Trophoblast cell (in vitro differentiated cells and primary cell): ENCODE measurements at regions not wholly inside any gene's neighbourhood (a gene's known extent, or its start where the extent isn't known, plus 50 kb on each side); places are given as distances from the start of the nearest gene placed in this dataset.

Source experiments
- DNase-seq, 2 donors: peaks; one replicate each; pipeline ENCODE4 v3.0.0-alpha.2; 2016
- H2AFZ ChIP-seq: 2 replicates; pipeline ENCODE4 v1.6.1; 2013; ENCODE audit warnings: low read length, moderate library complexity, mild to moderate bottlenecking; ENCODE audit not compliant: insufficient read depth, poor library complexity
- H2AK5ac ChIP-seq: 2 replicates; pipeline ENCODE4 v1.6.1; 2013; ENCODE audit warnings: mild to moderate bottlenecking, low read length
- H2BK120ac ChIP-seq: 2 replicates; pipeline ENCODE4 v1.6.1; 2013; ENCODE audit warnings: low read length, mild to moderate bottlenecking, moderate library complexity; ENCODE audit not compliant: insufficient read depth, poor library complexity
- H2BK12ac ChIP-seq: 2 replicates; pipeline ENCODE4 v1.6.1; 2013; ENCODE audit warnings: mild to moderate bottlenecking, low read length, moderate library complexity
- H2BK5ac ChIP-seq: 2 replicates; pipeline ENCODE4 v1.6.1; 2013; ENCODE audit warnings: low read length, low read depth, moderate library complexity, mild to moderate bottlenecking; ENCODE audit not compliant: poor library complexity
- H3K14ac ChIP-seq: 2 replicates; pipeline ENCODE4 v1.6.1; 2013; ENCODE audit warnings: mild to moderate bottlenecking, low read length
- H3K18ac ChIP-seq: 2 replicates; pipeline ENCODE4 v1.6.1; 2013; ENCODE audit warnings: mild to moderate bottlenecking, low read length
- H3K23ac ChIP-seq: 2 replicates; pipeline ENCODE4 v1.6.1; 2013; ENCODE audit warnings: low read length
- H3K27ac ChIP-seq: 2 replicates; pipeline ENCODE4 v1.5.1; 2013; ENCODE audit warnings: low read depth, mild to moderate bottlenecking, inconsistent platforms, low read length, moderate library complexity
- H3K27me3 ChIP-seq: 2 replicates; pipeline ENCODE4 v1.6.1; 2013; ENCODE audit warnings: inconsistent platforms, mild to moderate bottlenecking, low read length, moderate library complexity; ENCODE audit not compliant: insufficient read depth
- H3K36me3 ChIP-seq, 2 experiments: 1 replicate in 1 of 2; 2 replicates in 1 of 2; pipeline ENCODE4 v1.6.1; 2013; ENCODE audit warnings: low read length in 2 of 2, mild to moderate bottlenecking in 2 of 2, moderate library complexity in 1 of 2; ENCODE audit not compliant: insufficient read depth in 2 of 2, control insufficient read depth in 1 of 2
- H3K4ac ChIP-seq: 2 replicates; pipeline ENCODE4 v1.6.1; 2013; ENCODE audit warnings: low read depth, mild to moderate bottlenecking, low read length, moderate library complexity
- H3K4me1 ChIP-seq, 2 experiments: 1 replicate in 1 of 2; 2 replicates in 1 of 2; pipeline ENCODE4 v1.6.1; 2013; ENCODE audit warnings: low read length in 2 of 2, mild to moderate bottlenecking in 2 of 2, moderate library complexity in 1 of 2; ENCODE audit not compliant: insufficient read depth in 2 of 2, control insufficient read depth in 1 of 2
- H3K4me2 ChIP-seq: 2 replicates; pipeline ENCODE4 v1.6.1; 2013; ENCODE audit warnings: inconsistent platforms, mild to moderate bottlenecking, low read length, moderate library complexity
- H3K4me3 ChIP-seq: 2 replicates; pipeline ENCODE4 v1.5.1; 2013; ENCODE audit warnings: mild to moderate bottlenecking, low read depth, low read length, inconsistent platforms
- H3K79me1 ChIP-seq: one replicate; pipeline ENCODE4 v1.6.1; 2013; ENCODE audit warnings: low read length
- H3K79me2 ChIP-seq: 2 replicates; pipeline ENCODE4 v1.6.1; 2013; ENCODE audit warnings: low read length, mild to moderate bottlenecking; ENCODE audit not compliant: control insufficient read depth, insufficient read depth, poor library complexity
- H3K9ac ChIP-seq: 2 replicates; pipeline ENCODE4 v1.6.1; 2013; ENCODE audit warnings: mild to moderate bottlenecking, low read length
- H3K9me3 ChIP-seq: 2 replicates; pipeline ENCODE4 v1.6.1; 2013; ENCODE audit warnings: low read depth, mild to moderate bottlenecking, control low read depth, inconsistent platforms, low read length; ENCODE audit not compliant: insufficient read depth
- H4K12ac ChIP-seq: 2 replicates; pipeline ENCODE4 v1.6.1; 2013; ENCODE audit warnings: low read depth, mild to moderate bottlenecking, low read length, moderate library complexity
- H4K8ac ChIP-seq: 2 replicates; pipeline ENCODE4 v1.6.1; 2013; ENCODE audit warnings: low read depth, mild to moderate bottlenecking, low read length, moderate library complexity
- H4K91ac ChIP-seq: one replicate; pipeline ENCODE4 v1.6.1; 2013; ENCODE audit warnings: low read depth, mild to moderate bottlenecking, low read length, moderate library complexity
- WGBS: extraction: QIAGEN DNeasy Blood & Tissue Kit; methylation state at CpG from one replicate; pipeline ENCODE4 v1.1.7; 2013; ENCODE audit warnings: missing lambda C conversion rate; ENCODE audit not compliant: insufficient read length, insufficient coverage; ENCODE audit errors: extremely low coverage; 5-methylcytosine and 5-hydroxymethylcytosine counted together

- H3K79me1 ChIP-seq, result peaks cover 15% of the 10 kb centered on the region
- H2BK120ac ChIP-seq, result peak overlapping the region; percentile 6
- H3K9me3 ChIP-seq, result no peaks in the 10 kb centered on the region
- H2AFZ ChIP-seq, result no peak overlapping the region
- H3K36me3 ChIP-seq, result no peaks in the 10 kb centered on the region
- no peak overlapping the region for H3K23ac ChIP-seq
- H4K12ac ChIP-seq, result no peak overlapping the region
- H3K4me1 ChIP-seq, result peaks cover 9 to 19% of the 10 kb centered on the region in 2 experiments
- H2BK12ac ChIP-seq, result peak overlapping the region; percentile 55
- no peak for DNase-seq
- WGBS, result no CpG with 5 or more reads among the region's 5 CpGs
- H3K79me2 ChIP-seq, result no peaks in the 10 kb centered on the region
- no peak overlapping the region for H3K9ac ChIP-seq
- peak overlapping the region; percentile 38 for H4K91ac ChIP-seq
- no peak overlapping the region for H3K4me3 ChIP-seq
- H3K4ac ChIP-seq, result no peak overlapping the region
- H2AK5ac ChIP-seq, result no peak overlapping the region
- H2BK5ac ChIP-seq, result peak overlapping the region; percentile 18
- no peak overlapping the region for H3K4me2 ChIP-seq
- no peak overlapping the region for H4K8ac ChIP-seq
- H3K18ac ChIP-seq, result no peak overlapping the region
- H3K27me3 ChIP-seq, result no peaks in the 10 kb centered on the region
- no peak overlapping the region for H3K27ac ChIP-seq
- H3K14ac ChIP-seq, result no peak overlapping the region
These were observed 78.5 kb downstream of the FOXD1 start for GRCh38 chr5:73370095-73370494.

GRCh38 chr5:73369278-73369677, 79.3 kb downstream of the FOXD1 start:
- H3K4ac ChIP-seq, result no peak overlapping the region
- H3K9ac ChIP-seq, result no peak overlapping the region
- no peak overlapping the region for H3K4me2 ChIP-seq
- H2AFZ ChIP-seq, result no peak overlapping the region
- no peak overlapping the region for H4K8ac ChIP-seq
- H4K12ac ChIP-seq, result no peak overlapping the region
- H2BK120ac ChIP-seq, result no peak overlapping the region
- DNase-seq, result no peak
- no peak overlapping the region for H2BK5ac ChIP-seq
- H4K91ac ChIP-seq, result no peak overlapping the region
- H3K27me3 ChIP-seq, result no peaks in the 10 kb centered on the region
- peaks cover 8 to 18% of the 10 kb centered on the region in 2 experiments for H3K4me1 ChIP-seq
- no CpG with 5 or more reads among the region's 5 CpGs for WGBS
- H3K27ac ChIP-seq, result no peak overlapping the region
- no peaks in the 10 kb centered on the region for H3K36me3 ChIP-seq
- H3K79me2 ChIP-seq, result no peaks in the 10 kb centered on the region
- H3K9me3 ChIP-seq, result no peaks in the 10 kb centered on the region
- no peak overlapping the region for H3K14ac ChIP-seq
- peak overlapping the region; percentile 51 for H2BK12ac ChIP-seq
- H3K79me1 ChIP-seq, result peaks cover 15% of the 10 kb centered on the region
- no peak overlapping the region for H2AK5ac ChIP-seq
- no peak overlapping the region for H3K18ac ChIP-seq
- H3K23ac ChIP-seq, result no peak overlapping the region
- H3K4me3 ChIP-seq, result no peak overlapping the region

- Histone ChIP-seq H2AFZ (no peak overlapping the region), H3K27ac (no peak overlapping the region), H3K14ac (no peak overlapping the region), H3K9me3 (no peaks in the 10 kb centered on the region), H3K27me3 (no peaks in the 10 kb centered on the region), H4K8ac (no peak overlapping the region), H3K23ac (no peak overlapping the region), H3K4me1 (peaks cover 2 to 13% of the 10 kb centered on the region in 2 experiments), H3K18ac (no peak overlapping the region), H3K4ac (no peak overlapping the region), H3K36me3 (no peaks in the 10 kb centered on the region), H2AK5ac (no peak overlapping the region), H3K9ac (no peak overlapping the region), H4K12ac (no peak overlapping the region), H3K4me3 (no peak overlapping the region), H2BK5ac (no peak overlapping the region), H2BK120ac (no peak overlapping the region), H2BK12ac (no peak overlapping the region), H4K91ac (no peak overlapping the region), H3K79me1 (peaks cover 3% of the 10 kb centered on the region), H3K4me2 (no peak overlapping the region), H3K79me2 (no peaks in the 10 kb centered on the region)
- no CpG with 5 or more reads among the region's 2 CpGs for WGBS
- DNase-seq, result no peak
These were observed 80.9 kb downstream of the FOXD1 start for GRCh38 chr5:73367650-73368049.

- Histone ChIP-seq H3K4ac (no peak overlapping the region), H3K14ac (no peak overlapping the region), H3K79me1 (peaks cover 3% of the 10 kb centered on the region), H3K79me2 (no peaks in the 10 kb centered on the region), H3K9ac (no peak overlapping the region), H4K91ac (no peak overlapping the region), H3K36me3 (no peaks in the 10 kb centered on the region), H2BK120ac (no peak overlapping the region), H2AFZ (no peak overlapping the region), H3K4me3 (no peak overlapping the region), H3K18ac (no peak overlapping the region), H4K12ac (no peak overlapping the region), H3K27me3 (no peaks in the 10 kb centered on the region), H2BK5ac (no peak overlapping the region), H3K4me2 (no peak overlapping the region), H2BK12ac (no peak overlapping the region), H2AK5ac (no peak overlapping the region), H4K8ac (no peak overlapping the region), H3K9me3 (no peaks in the 10 kb centered on the region), H3K27ac (no peak overlapping the region), H3K23ac (no peak overlapping the region), H3K4me1 (peaks cover 0 to 5% of the 10 kb centered on the region in 2 experiments)
- no peak for DNase-seq
- WGBS, result no CpG with 5 or more reads among the region's 12 CpGs
These were observed 82.4 kb downstream of the FOXD1 start for GRCh38 chr5:73365990-73366667.
